ENCODE measurements at regions not wholly inside any gene's neighbourhood (a gene's known extent, or its start where the extent isn't known, plus 50 kb on each side); places are given as distances from the start of the nearest gene placed in this dataset.

DNA sequence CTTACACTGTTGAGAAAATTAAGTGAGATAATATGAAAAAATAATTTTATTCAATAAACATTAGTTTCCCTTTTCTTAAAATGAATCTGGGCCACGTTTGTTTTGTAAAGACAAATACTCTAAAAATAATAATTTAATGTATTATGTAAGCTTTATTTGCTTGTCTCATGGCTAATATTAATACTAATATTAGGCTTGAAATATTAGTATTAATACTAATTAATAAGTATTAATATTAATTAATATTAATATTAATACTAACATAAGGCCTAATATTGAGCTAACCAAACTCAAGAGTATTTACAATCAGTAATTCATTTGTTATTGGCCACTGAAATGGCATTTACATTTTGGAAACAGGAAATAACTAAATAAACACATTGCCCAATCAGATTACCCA lies 280.1 kb upstream of the ESRRG start:
- ATAC-seq = no peak
- TF ChIP-seq ZFP30 (CRISPR knock-in tag; IDR thresholded peaks at IDR 0.05) (no peak), ZNF70 (CRISPR knock-in tag; IDR thresholded peaks at IDR 0.05) (no peak), OSR1 (CRISPR knock-in tag; IDR thresholded peaks at IDR 0.05) (no peak), ISL1 (CRISPR knock-in tag; IDR thresholded peaks at IDR 0.05) (no peak), SNAI2 (CRISPR knock-in tag; IDR thresholded peaks at IDR 0.05) (no peak), ZC3H10 (CRISPR knock-in tag; IDR thresholded peaks at IDR 0.05) (no peak), ZNF565 (CRISPR knock-in tag; conservative IDR thresholded peaks at IDR 0.05; ENCODE audit: low read depth) (no peak)
- TF ChIP-seq, protein P1, sequence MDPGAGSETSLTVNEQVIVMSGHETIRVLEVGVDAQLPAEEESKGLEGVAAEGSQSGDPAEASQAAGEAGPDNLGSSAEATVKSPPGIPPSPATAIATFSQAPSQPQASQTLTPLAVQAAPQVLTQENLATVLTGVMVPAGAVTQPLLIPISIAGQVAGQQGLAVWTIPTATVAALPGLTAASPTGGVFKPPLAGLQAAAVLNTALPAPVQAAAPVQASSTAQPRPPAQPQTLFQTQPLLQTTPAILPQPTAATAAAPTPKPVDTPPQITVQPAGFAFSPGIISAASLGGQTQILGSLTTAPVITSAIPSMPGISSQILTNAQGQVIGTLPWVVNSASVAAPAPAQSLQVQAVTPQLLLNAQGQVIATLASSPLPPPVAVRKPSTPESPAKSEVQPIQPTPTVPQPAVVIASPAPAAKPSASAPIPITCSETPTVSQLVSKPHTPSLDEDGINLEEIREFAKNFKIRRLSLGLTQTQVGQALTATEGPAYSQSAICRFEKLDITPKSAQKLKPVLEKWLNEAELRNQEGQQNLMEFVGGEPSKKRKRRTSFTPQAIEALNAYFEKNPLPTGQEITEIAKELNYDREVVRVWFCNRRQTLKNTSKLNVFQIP (CRISPR knock-in tag; IDR thresholded peaks at IDR 0.05; ENCODE audit: borderline replicate concordance, low read depth) = no peak
- TF ChIP-seq, protein P2, sequence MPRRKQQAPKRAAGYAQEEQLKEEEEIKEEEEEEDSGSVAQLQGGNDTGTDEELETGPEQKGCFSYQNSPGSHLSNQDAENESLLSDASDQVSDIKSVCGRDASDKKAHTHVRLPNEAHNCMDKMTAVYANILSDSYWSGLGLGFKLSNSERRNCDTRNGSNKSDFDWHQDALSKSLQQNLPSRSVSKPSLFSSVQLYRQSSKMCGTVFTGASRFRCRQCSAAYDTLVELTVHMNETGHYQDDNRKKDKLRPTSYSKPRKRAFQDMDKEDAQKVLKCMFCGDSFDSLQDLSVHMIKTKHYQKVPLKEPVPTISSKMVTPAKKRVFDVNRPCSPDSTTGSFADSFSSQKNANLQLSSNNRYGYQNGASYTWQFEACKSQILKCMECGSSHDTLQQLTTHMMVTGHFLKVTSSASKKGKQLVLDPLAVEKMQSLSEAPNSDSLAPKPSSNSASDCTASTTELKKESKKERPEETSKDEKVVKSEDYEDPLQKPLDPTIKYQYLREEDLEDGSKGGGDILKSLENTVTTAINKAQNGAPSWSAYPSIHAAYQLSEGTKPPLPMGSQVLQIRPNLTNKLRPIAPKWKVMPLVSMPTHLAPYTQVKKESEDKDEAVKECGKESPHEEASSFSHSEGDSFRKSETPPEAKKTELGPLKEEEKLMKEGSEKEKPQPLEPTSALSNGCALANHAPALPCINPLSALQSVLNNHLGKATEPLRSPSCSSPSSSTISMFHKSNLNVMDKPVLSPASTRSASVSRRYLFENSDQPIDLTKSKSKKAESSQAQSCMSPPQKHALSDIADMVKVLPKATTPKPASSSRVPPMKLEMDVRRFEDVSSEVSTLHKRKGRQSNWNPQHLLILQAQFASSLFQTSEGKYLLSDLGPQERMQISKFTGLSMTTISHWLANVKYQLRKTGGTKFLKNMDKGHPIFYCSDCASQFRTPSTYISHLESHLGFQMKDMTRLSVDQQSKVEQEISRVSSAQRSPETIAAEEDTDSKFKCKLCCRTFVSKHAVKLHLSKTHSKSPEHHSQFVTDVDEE (CRISPR knock-in tag; IDR thresholded peaks at IDR 0.05) = no peak

DNA sequence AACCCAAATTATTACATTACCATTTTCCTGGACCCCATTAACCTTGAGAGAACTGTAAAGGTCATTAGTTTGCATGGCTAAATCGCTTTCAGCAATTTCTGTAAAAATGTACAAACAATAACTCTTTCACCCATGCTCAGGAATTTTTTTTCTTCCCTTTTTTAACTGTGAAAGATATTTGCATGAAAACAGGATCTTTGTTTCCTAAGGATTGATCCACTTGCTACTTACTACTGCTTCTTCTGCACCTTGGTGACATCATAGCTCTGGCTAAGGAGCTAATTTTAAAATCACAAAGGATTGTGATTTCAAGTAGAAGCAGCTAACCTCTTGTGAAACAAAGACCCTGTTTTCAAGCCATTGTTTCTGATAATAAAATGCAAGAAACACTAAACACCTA lies 274.6 kb upstream of the ESRRG start:
- no peak for ATAC-seq
- no peak for TF ChIP-seq CSDC2 (CRISPR knock-in tag; IDR thresholded peaks at IDR 0.05)
- no peak for TF ChIP-seq ARNTL (CRISPR knock-in tag; IDR thresholded peaks at IDR 0.05; ENCODE audit: borderline replicate concordance, low read depth)
- TF ChIP-seq ZC3H10 (CRISPR knock-in tag; IDR thresholded peaks at IDR 0.05) = no peak
- TF ChIP-seq PPARA (CRISPR knock-in tag; IDR thresholded peaks at IDR 0.05; ENCODE audit: borderline replicate concordance) = no peak
- no peak for TF ChIP-seq ISL1 (CRISPR knock-in tag; IDR thresholded peaks at IDR 0.05)
- no peak for TF ChIP-seq TOX (CRISPR knock-in tag; IDR thresholded peaks at IDR 0.05; ENCODE audit: borderline replicate concordance)

DNA sequence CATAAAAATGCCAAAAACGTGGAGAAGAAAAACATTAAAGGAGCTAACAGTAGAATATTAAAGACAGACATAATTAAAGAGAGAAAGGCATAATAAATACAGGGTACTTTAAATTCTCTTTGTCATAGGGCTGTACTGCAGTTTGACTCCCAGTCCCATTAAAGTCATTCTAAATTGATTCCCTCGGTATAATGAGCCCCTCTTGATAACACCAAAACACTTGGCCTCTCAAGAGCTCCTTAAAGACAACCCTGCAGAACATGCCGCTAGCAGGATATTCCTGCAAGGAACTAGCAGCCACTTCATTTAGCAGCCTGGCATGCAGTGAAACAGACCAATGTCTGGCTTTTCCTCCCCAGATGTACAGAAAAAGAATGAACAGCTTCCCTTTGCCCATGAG lies 273.8 kb upstream of the ESRRG start:
- TF ChIP-seq ZC3H10 (CRISPR knock-in tag; IDR thresholded peaks at IDR 0.05) = no peak
- TF ChIP-seq, protein P3, sequence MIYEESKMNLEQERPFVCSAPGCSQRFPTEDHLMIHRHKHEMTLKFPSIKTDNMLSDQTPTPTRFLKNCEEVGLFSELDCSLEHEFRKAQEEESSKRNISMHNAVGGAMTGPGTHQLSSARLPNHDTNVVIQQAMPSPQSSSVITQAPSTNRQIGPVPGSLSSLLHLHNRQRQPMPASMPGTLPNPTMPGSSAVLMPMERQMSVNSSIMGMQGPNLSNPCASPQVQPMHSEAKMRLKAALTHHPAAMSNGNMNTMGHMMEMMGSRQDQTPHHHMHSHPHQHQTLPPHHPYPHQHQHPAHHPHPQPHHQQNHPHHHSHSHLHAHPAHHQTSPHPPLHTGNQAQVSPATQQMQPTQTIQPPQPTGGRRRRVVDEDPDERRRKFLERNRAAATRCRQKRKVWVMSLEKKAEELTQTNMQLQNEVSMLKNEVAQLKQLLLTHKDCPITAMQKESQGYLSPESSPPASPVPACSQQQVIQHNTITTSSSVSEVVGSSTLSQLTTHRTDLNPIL (CRISPR knock-in tag; IDR thresholded peaks at IDR 0.05; ENCODE audit: low read depth) = no peak
- TF ChIP-seq, protein P2 (CRISPR knock-in tag; IDR thresholded peaks at IDR 0.05) = no peak
- no peak for TF ChIP-seq OSR1 (CRISPR knock-in tag; IDR thresholded peaks at IDR 0.05)
- TF ChIP-seq ZFP30 (CRISPR knock-in tag; IDR thresholded peaks at IDR 0.05) = no peak
- TF ChIP-seq ESRRG (CRISPR knock-in tag; IDR thresholded peaks at IDR 0.05) = no peak
- TF ChIP-seq BACH2 (CRISPR knock-in tag; IDR thresholded peaks at IDR 0.05; ENCODE audit: borderline replicate concordance) = no peak
- no peak for TF ChIP-seq ZNF565 (CRISPR knock-in tag; conservative IDR thresholded peaks at IDR 0.05; ENCODE audit: low read depth)
- TF ChIP-seq CSDC2 (CRISPR knock-in tag; IDR thresholded peaks at IDR 0.05) = no peak
- ATAC-seq = no peak

DNA sequence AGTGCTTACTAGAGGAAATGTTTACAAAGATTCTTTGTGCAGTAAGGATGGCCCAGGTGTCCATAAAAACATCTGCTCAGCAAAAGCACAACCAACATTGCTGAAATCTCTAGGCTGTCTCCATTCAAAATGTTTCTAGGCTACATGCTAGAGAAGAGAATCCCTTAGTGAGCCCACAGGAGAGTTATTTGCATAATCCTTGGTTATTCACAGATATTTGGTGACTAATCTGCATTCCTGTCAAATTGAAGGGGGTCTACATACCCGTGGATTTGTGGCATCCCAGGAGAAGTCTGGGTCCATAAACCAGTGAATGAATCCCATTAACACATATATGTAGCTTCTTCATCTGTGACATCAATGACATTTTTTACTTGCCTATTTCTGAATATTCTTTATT lies 261.3 kb upstream of the ESRRG start:
- ATAC-seq = no peak
- TF ChIP-seq ZFP30 (CRISPR knock-in tag; IDR thresholded peaks at IDR 0.05) (no peak), ISL1 (CRISPR knock-in tag; IDR thresholded peaks at IDR 0.05) (no peak), TCF4 (CRISPR knock-in tag; IDR thresholded peaks at IDR 0.05; ENCODE audit: borderline replicate concordance) (no peak), SNAI2 (CRISPR knock-in tag; IDR thresholded peaks at IDR 0.05) (no peak), ESRRG (CRISPR knock-in tag; IDR thresholded peaks at IDR 0.05) (no peak), ZC3H10 (CRISPR knock-in tag; IDR thresholded peaks at IDR 0.05) (no peak), CSDC2 (CRISPR knock-in tag; IDR thresholded peaks at IDR 0.05) (no peak), ARNTL (CRISPR knock-in tag; IDR thresholded peaks at IDR 0.05; ENCODE audit: borderline replicate concordance, low read depth) (no peak), ZFP3 (CRISPR knock-in tag; IDR thresholded peaks at IDR 0.05) (no peak), RARB (CRISPR knock-in tag; IDR thresholded peaks at IDR 0.05) (no peak), ZNF565 (CRISPR knock-in tag; conservative IDR thresholded peaks at IDR 0.05; ENCODE audit: low read depth) (no peak), GLIS3 (CRISPR knock-in tag; IDR thresholded peaks at IDR 0.05) (no peak), PPARA (CRISPR knock-in tag; IDR thresholded peaks at IDR 0.05; ENCODE audit: borderline replicate concordance) (no peak), ZNF70 (CRISPR knock-in tag; IDR thresholded peaks at IDR 0.05) (no peak)
- TF ChIP-seq, protein P4, sequence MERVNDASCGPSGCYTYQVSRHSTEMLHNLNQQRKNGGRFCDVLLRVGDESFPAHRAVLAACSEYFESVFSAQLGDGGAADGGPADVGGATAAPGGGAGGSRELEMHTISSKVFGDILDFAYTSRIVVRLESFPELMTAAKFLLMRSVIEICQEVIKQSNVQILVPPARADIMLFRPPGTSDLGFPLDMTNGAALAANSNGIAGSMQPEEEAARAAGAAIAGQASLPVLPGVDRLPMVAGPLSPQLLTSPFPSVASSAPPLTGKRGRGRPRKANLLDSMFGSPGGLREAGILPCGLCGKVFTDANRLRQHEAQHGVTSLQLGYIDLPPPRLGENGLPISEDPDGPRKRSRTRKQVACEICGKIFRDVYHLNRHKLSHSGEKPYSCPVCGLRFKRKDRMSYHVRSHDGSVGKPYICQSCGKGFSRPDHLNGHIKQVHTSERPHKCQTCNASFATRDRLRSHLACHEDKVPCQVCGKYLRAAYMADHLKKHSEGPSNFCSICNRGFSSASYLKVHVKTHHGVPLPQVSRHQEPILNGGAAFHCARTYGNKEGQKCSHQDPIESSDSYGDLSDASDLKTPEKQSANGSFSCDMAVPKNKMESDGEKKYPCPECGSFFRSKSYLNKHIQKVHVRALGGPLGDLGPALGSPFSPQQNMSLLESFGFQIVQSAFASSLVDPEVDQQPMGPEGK (CRISPR knock-in tag; IDR thresholded peaks at IDR 0.05; ENCODE audit: borderline replicate concordance) = no peak
- TF ChIP-seq, protein P5, sequence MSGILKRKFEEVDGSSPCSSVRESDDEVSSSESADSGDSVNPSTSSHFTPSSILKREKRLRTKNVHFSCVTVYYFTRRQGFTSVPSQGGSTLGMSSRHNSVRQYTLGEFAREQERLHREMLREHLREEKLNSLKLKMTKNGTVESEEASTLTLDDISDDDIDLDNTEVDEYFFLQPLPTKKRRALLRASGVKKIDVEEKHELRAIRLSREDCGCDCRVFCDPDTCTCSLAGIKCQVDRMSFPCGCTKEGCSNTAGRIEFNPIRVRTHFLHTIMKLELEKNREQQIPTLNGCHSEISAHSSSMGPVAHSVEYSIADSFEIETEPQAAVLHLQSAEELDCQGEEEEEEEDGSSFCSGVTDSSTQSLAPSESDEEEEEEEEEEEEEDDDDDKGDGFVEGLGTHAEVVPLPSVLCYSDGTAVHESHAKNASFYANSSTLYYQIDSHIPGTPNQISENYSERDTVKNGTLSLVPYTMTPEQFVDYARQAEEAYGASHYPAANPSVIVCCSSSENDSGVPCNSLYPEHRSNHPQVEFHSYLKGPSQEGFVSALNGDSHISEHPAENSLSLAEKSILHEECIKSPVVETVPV (CRISPR knock-in tag; IDR thresholded peaks at IDR 0.05) = no peak
- TF ChIP-seq, protein P3 (CRISPR knock-in tag; IDR thresholded peaks at IDR 0.05; ENCODE audit: low read depth) = no peak

Measured in SK-N-SH treated with all-trans-retinoic acid at 6 μM for 48 hours (cell line).